Trophoblast cell (in vitro differentiated cells and primary cell): ENCODE measurements at regions not wholly inside any gene's neighbourhood (a gene's known extent, or its start where the extent isn't known, plus 50 kb on each side); places are given as distances from the start of the nearest gene placed in this dataset.
"Not testable (repeated sequence)": the region's sequence is repeated elsewhere in the genome, so short reads cannot be mapped to it uniquely, and the experiment has no call there.

Source experiments
- DNase-seq, 2 donors: peaks; one replicate each; pipeline ENCODE4 v3.0.0-alpha.2; 2016
- H2AFZ ChIP-seq: 2 replicates; pipeline ENCODE4 v1.6.1; 2013; ENCODE audit warnings: low read length, moderate library complexity, mild to moderate bottlenecking; ENCODE audit not compliant: insufficient read depth, poor library complexity
- H2AK5ac ChIP-seq: 2 replicates; pipeline ENCODE4 v1.6.1; 2013; ENCODE audit warnings: mild to moderate bottlenecking, low read length
- H2BK120ac ChIP-seq: 2 replicates; pipeline ENCODE4 v1.6.1; 2013; ENCODE audit warnings: low read length, mild to moderate bottlenecking, moderate library complexity; ENCODE audit not compliant: insufficient read depth, poor library complexity
- H2BK12ac ChIP-seq: 2 replicates; pipeline ENCODE4 v1.6.1; 2013; ENCODE audit warnings: mild to moderate bottlenecking, low read length, moderate library complexity
- H2BK5ac ChIP-seq: 2 replicates; pipeline ENCODE4 v1.6.1; 2013; ENCODE audit warnings: low read length, low read depth, moderate library complexity, mild to moderate bottlenecking; ENCODE audit not compliant: poor library complexity
- H3K14ac ChIP-seq: 2 replicates; pipeline ENCODE4 v1.6.1; 2013; ENCODE audit warnings: mild to moderate bottlenecking, low read length
- H3K18ac ChIP-seq: 2 replicates; pipeline ENCODE4 v1.6.1; 2013; ENCODE audit warnings: mild to moderate bottlenecking, low read length
- H3K23ac ChIP-seq: 2 replicates; pipeline ENCODE4 v1.6.1; 2013; ENCODE audit warnings: low read length
- H3K27ac ChIP-seq: 2 replicates; pipeline ENCODE4 v1.5.1; 2013; ENCODE audit warnings: low read depth, mild to moderate bottlenecking, inconsistent platforms, low read length, moderate library complexity
- H3K27me3 ChIP-seq: 2 replicates; pipeline ENCODE4 v1.6.1; 2013; ENCODE audit warnings: inconsistent platforms, mild to moderate bottlenecking, low read length, moderate library complexity; ENCODE audit not compliant: insufficient read depth
- H3K36me3 ChIP-seq, 2 experiments: 1 replicate in 1 of 2; 2 replicates in 1 of 2; pipeline ENCODE4 v1.6.1; 2013; ENCODE audit warnings: low read length in 2 of 2, mild to moderate bottlenecking in 2 of 2, moderate library complexity in 1 of 2; ENCODE audit not compliant: insufficient read depth in 2 of 2, control insufficient read depth in 1 of 2
- H3K4ac ChIP-seq: 2 replicates; pipeline ENCODE4 v1.6.1; 2013; ENCODE audit warnings: low read depth, mild to moderate bottlenecking, low read length, moderate library complexity
- H3K4me1 ChIP-seq, 2 experiments: 1 replicate in 1 of 2; 2 replicates in 1 of 2; pipeline ENCODE4 v1.6.1; 2013; ENCODE audit warnings: low read length in 2 of 2, mild to moderate bottlenecking in 2 of 2, moderate library complexity in 1 of 2; ENCODE audit not compliant: insufficient read depth in 2 of 2, control insufficient read depth in 1 of 2
- H3K4me2 ChIP-seq: 2 replicates; pipeline ENCODE4 v1.6.1; 2013; ENCODE audit warnings: inconsistent platforms, mild to moderate bottlenecking, low read length, moderate library complexity
- H3K4me3 ChIP-seq: 2 replicates; pipeline ENCODE4 v1.5.1; 2013; ENCODE audit warnings: mild to moderate bottlenecking, low read depth, low read length, inconsistent platforms
- H3K79me1 ChIP-seq: one replicate; pipeline ENCODE4 v1.6.1; 2013; ENCODE audit warnings: low read length
- H3K79me2 ChIP-seq: 2 replicates; pipeline ENCODE4 v1.6.1; 2013; ENCODE audit warnings: low read length, mild to moderate bottlenecking; ENCODE audit not compliant: control insufficient read depth, insufficient read depth, poor library complexity
- H3K9ac ChIP-seq: 2 replicates; pipeline ENCODE4 v1.6.1; 2013; ENCODE audit warnings: mild to moderate bottlenecking, low read length
- H3K9me3 ChIP-seq: 2 replicates; pipeline ENCODE4 v1.6.1; 2013; ENCODE audit warnings: low read depth, mild to moderate bottlenecking, control low read depth, inconsistent platforms, low read length; ENCODE audit not compliant: insufficient read depth
- H4K12ac ChIP-seq: 2 replicates; pipeline ENCODE4 v1.6.1; 2013; ENCODE audit warnings: low read depth, mild to moderate bottlenecking, low read length, moderate library complexity
- H4K8ac ChIP-seq: 2 replicates; pipeline ENCODE4 v1.6.1; 2013; ENCODE audit warnings: low read depth, mild to moderate bottlenecking, low read length, moderate library complexity
- H4K91ac ChIP-seq: one replicate; pipeline ENCODE4 v1.6.1; 2013; ENCODE audit warnings: low read depth, mild to moderate bottlenecking, low read length, moderate library complexity
- WGBS: extraction: QIAGEN DNeasy Blood & Tissue Kit; methylation state at CpG from one replicate; pipeline ENCODE4 v1.1.7; 2013; ENCODE audit warnings: missing lambda C conversion rate; ENCODE audit not compliant: insufficient read length, insufficient coverage; ENCODE audit errors: extremely low coverage; 5-methylcytosine and 5-hydroxymethylcytosine counted together

- WGBS: no CpG with 5 or more reads among the region's 3 CpGs
- H2AK5ac ChIP-seq: no peak overlapping the region
- no peak overlapping the region for H4K91ac ChIP-seq
These were observed 955.8 kb downstream of the TDRD15 start for GRCh38 chr2:22079583-22079982.

DNA sequence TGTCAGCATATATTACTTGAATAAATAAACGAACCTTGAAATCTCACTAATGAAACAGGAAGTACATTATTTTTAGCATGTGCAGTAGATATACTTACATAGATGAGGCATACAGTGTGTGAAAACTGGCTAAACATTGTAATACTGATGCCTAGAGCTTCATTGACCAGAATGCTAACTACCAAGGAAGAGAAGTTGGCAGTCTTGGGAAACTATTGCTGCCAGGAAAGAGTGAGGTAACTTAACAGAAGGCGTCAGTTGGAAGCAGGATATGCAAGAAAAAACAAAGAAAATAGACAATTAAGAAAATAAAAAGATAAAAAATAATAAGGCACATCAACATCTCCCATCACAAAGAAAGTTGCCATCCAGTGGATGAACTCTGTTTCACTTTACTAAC is 963.0 kb downstream of the TDRD15 start:
- H3K27ac ChIP-seq: no peak overlapping the region
- H4K12ac ChIP-seq: no peak overlapping the region
- H3K18ac ChIP-seq: no peak overlapping the region
- H3K79me2 ChIP-seq: no peaks in the 10 kb centered on the region
- H2BK5ac ChIP-seq: no peak overlapping the region
- no peak overlapping the region for H3K4ac ChIP-seq
- no peak overlapping the region for H4K91ac ChIP-seq
- no CpG with 5 or more reads among the region's 2 CpGs for WGBS
- H3K27me3 ChIP-seq: no peaks in the 10 kb centered on the region
- no peak overlapping the region for H2AFZ ChIP-seq
- no peak for DNase-seq
- H3K23ac ChIP-seq: no peak overlapping the region
- no peaks in the 10 kb centered on the region for H3K79me1 ChIP-seq
- H3K4me2 ChIP-seq: no peak overlapping the region
- no peaks in the 10 kb centered on the region for H3K4me1 ChIP-seq
- no peak overlapping the region for H3K9ac ChIP-seq
- H2BK120ac ChIP-seq: no peak overlapping the region
- no peak overlapping the region for H3K4me3 ChIP-seq
- no peak overlapping the region for H2AK5ac ChIP-seq
- no peak overlapping the region for H3K14ac ChIP-seq
- H2BK12ac ChIP-seq: no peak overlapping the region
- no peak overlapping the region for H4K8ac ChIP-seq
- no peaks in the 10 kb centered on the region for H3K36me3 ChIP-seq
- no peaks in the 10 kb centered on the region for H3K9me3 ChIP-seq

More at GRCh38 chr2:22079583-22079982, 955.8 kb downstream of the TDRD15 start:
- Histone ChIP-seq H2BK5ac (no peak overlapping the region), H3K36me3 (no peaks in the 10 kb centered on the region), H2BK120ac (no peak overlapping the region), H3K27me3 (no peaks in the 10 kb centered on the region), H3K4ac (no peak overlapping the region), H3K4me2 (no peak overlapping the region), H4K12ac (no peak overlapping the region), H2AFZ (no peak overlapping the region), H3K4me1 (no peaks in the 10 kb centered on the region), H3K79me1 (no peaks in the 10 kb centered on the region), H3K14ac (no peak overlapping the region), H2BK12ac (no peak overlapping the region), H4K8ac (no peak overlapping the region), H3K18ac (no peak overlapping the region), H3K23ac (no peak overlapping the region), H3K4me3 (no peak overlapping the region), H3K9me3 (no peaks in the 10 kb centered on the region), H3K79me2 (no peaks in the 10 kb centered on the region), H3K9ac (no peak overlapping the region), H3K27ac (no peak overlapping the region)
- no peak for DNase-seq

GRCh38 chr2:22103617-22104016 is 979.8 kb downstream of the TDRD15 start:
- H4K8ac ChIP-seq, H3K27ac ChIP-seq, H2BK120ac ChIP-seq, H2BK12ac ChIP-seq, H3K4me2 ChIP-seq, H3K27me3 ChIP-seq, H4K12ac ChIP-seq, H2AK5ac ChIP-seq, H3K9me3 ChIP-seq, H3K14ac ChIP-seq, H2AFZ ChIP-seq, DNase-seq, H3K23ac ChIP-seq, H3K36me3 ChIP-seq, H3K18ac ChIP-seq, H3K79me1 ChIP-seq, H4K91ac ChIP-seq, H3K4me3 ChIP-seq, H3K4ac ChIP-seq, H3K4me1 ChIP-seq, H3K9ac ChIP-seq, H3K79me2 ChIP-seq, H2BK5ac ChIP-seq: not testable (repeated sequence)
- no CpG with 5 or more reads among the region's 3 CpGs for WGBS

DNA sequence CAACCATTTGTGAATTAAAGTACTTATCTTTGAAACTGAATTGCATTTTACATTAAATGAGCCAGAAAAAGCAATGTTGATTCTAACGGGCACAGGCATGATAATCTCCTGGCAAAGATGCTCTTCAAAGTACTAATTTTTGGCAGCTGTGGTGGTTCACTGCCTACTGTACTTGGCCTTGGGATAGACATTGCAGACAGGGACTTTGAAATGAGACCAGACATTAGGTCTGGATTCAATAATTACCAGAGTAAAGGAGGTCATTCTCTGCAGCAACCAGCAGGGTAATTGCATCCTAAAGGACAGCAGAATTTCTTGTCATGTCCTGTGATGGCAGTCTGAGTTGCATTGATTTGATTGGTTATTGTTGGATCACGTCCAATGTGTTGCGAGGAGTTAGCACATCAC is 986.5 kb downstream of the TDRD15 start:
- no peaks in the 10 kb centered on the region for H3K79me1 ChIP-seq
- no peaks in the 10 kb centered on the region for H3K9me3 ChIP-seq
- no peaks in the 10 kb centered on the region for H3K79me2 ChIP-seq
- H3K4me3 ChIP-seq: no peak overlapping the region
- no peak for DNase-seq
- H2AK5ac ChIP-seq: no peak overlapping the region
- no peak overlapping the region for H3K14ac ChIP-seq
- H4K8ac ChIP-seq: no peak overlapping the region
- no peak overlapping the region for H3K23ac ChIP-seq
- H3K4me1 ChIP-seq: no peaks in the 10 kb centered on the region
- no peak overlapping the region for H2AFZ ChIP-seq
- H3K27ac ChIP-seq: no peak overlapping the region
- H4K12ac ChIP-seq: no peak overlapping the region
- H4K91ac ChIP-seq: no peak overlapping the region
- no peak overlapping the region for H3K4me2 ChIP-seq
- no peak overlapping the region for H2BK5ac ChIP-seq
- H3K36me3 ChIP-seq: no peaks in the 10 kb centered on the region
- no peak overlapping the region for H3K4ac ChIP-seq
- no peak overlapping the region for H3K18ac ChIP-seq
- no peak overlapping the region for H3K9ac ChIP-seq
- no peaks in the 10 kb centered on the region for H3K27me3 ChIP-seq
- no peak overlapping the region for H2BK12ac ChIP-seq
- WGBS: no CpG with 5 or more reads among the region's 3 CpGs
- no peak overlapping the region for H2BK120ac ChIP-seq
